HG03457 (cell line): ENCODE measurements at regions not wholly inside any gene's neighbourhood (a gene's known extent, or its start where the extent isn't known, plus 50 kb on each side); places are given as distances from the start of the nearest gene placed in this dataset.

Experiments
- ATAC-seq: cut with Tn5 transposase; IDR thresholded peaks from one replicate; pipeline ENCODE4 v1.9.1; 2021; ENCODE audit warnings: moderate number of reproducible peaks; ENCODE audit not compliant: unreplicated experiment

- no peak for ATAC-seq
Measured at GRCh38 chr5:4901305-4901811, 238.8 kb upstream of the ADAMTS16 start.

GRCh38 chr5:4901924-4902323 lies 238.2 kb upstream of the ADAMTS16 start:
- ATAC-seq = no peak

GRCh38 chr5:4905674-4906520 lies 234.2 kb upstream of the ADAMTS16 start:
- no peak for ATAC-seq

GRCh38 chr5:4906786-4907185 lies 233.3 kb upstream of the ADAMTS16 start:
- ATAC-seq = no peak

GRCh38 chr5:4907571-4907970 lies 232.6 kb upstream of the ADAMTS16 start:
- ATAC-seq = no peak

GRCh38 chr5:4909086-4909485 lies 231.0 kb upstream of the ADAMTS16 start:
- ATAC-seq = no peak

GRCh38 chr5:4911646-4912403 lies 228.3 kb upstream of the ADAMTS16 start:
- no peak for ATAC-seq

GRCh38 chr5:4921929-4922328 lies 218.2 kb upstream of the ADAMTS16 start:
- ATAC-seq = no peak

- no peak for ATAC-seq
Measured at GRCh38 chr5:4924577-4924976, 215.6 kb upstream of the ADAMTS16 start.

GRCh38 chr5:4927097-4927496 lies 213.0 kb upstream of the ADAMTS16 start:
- ATAC-seq = no peak

GRCh38 chr5:4928409-4928808 lies 211.7 kb upstream of the ADAMTS16 start:
- ATAC-seq = no peak

- no peak for ATAC-seq
Measured at GRCh38 chr5:4929092-4929655, 211.0 kb upstream of the ADAMTS16 start.

- no peak for ATAC-seq
Measured at GRCh38 chr5:4939042-4939781, 200.9 kb upstream of the ADAMTS16 start.

GRCh38 chr5:4941161-4941560 lies 199.0 kb upstream of the ADAMTS16 start:
- no peak for ATAC-seq

- no peak for ATAC-seq
Measured at GRCh38 chr5:4941957-4942830, 197.9 kb upstream of the ADAMTS16 start.

GRCh38 chr5:4942831-4943178 lies 197.3 kb upstream of the ADAMTS16 start:
- ATAC-seq = no peak

GRCh38 chr5:4945296-4945695 lies 194.8 kb upstream of the ADAMTS16 start:
- no peak for ATAC-seq

GRCh38 chr5:4947106-4947505 lies 193.0 kb upstream of the ADAMTS16 start:
- no peak for ATAC-seq

- no peak for ATAC-seq
Measured at GRCh38 chr5:4947893-4948536, 192.1 kb upstream of the ADAMTS16 start.

- no peak for ATAC-seq
Measured at GRCh38 chr5:4949108-4949507, 191.0 kb upstream of the ADAMTS16 start.
